HUDEP-2 (cell line): ENCODE measurements at regions not wholly inside any gene's neighbourhood (a gene's known extent, or its start where the extent isn't known, plus 50 kb on each side); places are given as distances from the start of the nearest gene placed in this dataset.

Source experiments
- DNase-seq, 76 experiments: peaks; one replicate each; lab custom pipeline; 2025; ENCODE audit not compliant: unreplicated experiment in 76 of 76; lab: John Stamatoyannopoulos, UW

DNA sequence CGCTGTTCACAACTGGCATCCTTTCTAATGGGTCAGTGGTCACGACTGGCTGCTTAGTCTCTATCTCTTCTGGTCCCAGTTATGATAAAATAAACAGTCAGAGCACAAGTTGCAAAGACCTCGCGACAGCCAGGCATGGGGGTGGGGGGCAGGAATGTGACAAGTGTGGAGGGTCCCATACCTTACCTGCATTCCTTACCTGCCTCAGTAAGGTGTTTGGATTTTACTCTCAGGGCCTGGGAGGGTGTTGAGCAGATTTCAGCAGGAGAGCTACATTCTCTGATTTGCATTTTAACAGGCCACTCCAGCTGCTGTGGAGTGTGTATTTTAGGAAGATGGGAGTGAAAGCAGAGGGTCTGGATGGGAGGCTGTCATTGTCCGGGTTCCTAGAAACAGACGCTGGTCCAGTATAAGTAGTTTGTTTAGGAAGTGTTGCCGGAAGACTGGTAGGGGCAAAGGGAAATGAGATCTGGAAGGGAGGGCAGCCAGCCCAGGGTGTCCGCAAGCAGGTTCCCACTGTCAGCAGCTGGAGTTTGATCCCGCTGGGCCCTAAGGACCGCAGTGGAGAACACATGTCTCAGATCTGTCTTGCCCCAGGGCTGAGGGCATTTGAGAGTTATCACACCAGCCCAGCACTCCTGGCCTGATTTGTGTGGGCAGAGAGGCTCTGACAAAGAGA lies 920.0 kb downstream of the UQCRFS1 start:
- peak in 23 of 76 experiments; percentile 21 to 66 (median 40) for DNase-seq

DNA sequence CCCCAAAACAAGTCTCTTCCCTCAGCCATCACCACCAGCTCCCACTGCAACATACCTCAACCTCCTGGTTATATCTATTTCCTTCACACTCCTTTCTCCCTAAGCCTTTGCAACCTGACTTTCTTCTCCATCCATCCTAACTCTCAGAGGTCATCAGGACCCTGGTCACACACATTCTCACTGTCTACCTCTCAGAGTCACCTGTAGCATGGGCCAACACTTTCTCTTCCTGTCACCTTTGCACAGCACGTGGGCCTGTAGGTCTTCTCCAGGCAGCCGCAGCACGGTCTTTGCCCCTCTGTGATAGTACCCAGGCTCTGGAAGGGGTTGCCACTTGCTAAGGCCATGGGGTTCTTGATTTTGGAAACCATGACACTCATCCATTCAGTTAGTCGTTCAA lies 921.1 kb downstream of the UQCRFS1 start:
- no peak for DNase-seq

DNA sequence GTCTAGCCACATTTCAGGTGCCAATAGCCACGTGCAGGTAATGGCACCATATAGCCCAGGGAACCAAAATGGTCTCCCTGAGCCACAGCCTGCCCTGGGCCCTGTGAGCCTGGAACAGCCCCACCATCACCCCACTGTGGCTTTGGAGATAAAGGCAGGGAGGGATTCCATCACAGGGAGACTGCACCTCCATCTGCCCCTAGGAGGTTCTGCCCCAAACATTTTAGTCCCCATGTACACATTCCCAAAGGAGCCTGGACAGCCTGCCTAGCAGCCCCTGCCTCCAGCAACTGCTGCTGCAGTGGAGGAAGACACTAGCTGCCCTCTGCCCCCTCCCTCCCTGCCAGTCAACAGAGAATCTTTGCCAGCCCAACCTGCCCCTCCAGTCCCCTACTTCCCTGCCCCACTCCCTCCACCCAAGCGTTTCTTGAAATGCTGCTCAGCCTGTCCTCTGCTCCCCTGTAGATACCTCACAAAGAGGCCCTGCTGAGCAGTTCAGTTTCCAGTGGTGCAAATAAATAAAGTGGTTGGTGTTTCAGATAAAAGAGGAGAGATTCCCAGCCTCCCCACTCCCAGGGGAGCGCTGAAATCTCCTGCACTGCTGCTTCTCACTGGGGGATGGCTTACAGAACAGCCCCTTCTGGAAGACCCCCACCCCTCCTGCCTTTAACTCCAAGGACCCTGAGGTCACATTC lies 921.8 kb downstream of the UQCRFS1 start:
- no peak for DNase-seq

DNA sequence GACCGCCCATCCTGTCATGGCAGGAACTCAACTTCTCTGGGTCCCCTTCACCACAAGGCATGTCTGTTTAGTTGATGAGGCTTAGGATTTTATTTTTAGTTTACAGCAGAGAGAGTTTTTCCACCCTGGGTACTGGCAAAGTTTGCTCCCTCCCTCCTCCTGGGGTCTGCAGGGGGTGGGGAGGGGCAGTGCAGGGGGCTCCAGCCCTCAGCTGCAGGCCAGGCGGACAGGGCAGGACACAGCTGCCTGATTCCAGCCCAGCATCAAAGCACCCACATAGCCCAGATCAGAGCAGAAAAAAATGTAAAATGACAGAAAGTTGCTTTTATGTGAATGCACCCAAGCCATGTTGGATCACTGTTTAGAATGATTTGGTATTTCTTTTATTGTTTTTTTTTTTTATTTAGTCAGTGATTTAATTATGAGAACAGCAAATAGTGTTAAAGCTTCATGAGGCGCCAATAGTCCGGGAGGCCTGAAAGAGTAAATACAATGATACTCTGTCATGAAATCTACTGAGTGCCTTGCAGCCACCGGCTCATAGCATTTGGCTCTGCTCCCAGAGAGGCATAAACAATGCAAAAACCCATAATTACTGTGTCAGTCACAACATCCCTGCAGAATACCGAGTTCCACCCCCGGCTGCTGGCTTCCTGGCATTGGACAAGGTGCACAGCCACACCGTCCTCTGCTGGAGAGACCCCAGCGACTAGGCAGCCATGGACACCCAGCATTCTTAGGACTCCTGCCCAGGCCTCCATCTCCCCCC lies 923.5 kb downstream of the UQCRFS1 start:
- no peak for DNase-seq

DNA sequence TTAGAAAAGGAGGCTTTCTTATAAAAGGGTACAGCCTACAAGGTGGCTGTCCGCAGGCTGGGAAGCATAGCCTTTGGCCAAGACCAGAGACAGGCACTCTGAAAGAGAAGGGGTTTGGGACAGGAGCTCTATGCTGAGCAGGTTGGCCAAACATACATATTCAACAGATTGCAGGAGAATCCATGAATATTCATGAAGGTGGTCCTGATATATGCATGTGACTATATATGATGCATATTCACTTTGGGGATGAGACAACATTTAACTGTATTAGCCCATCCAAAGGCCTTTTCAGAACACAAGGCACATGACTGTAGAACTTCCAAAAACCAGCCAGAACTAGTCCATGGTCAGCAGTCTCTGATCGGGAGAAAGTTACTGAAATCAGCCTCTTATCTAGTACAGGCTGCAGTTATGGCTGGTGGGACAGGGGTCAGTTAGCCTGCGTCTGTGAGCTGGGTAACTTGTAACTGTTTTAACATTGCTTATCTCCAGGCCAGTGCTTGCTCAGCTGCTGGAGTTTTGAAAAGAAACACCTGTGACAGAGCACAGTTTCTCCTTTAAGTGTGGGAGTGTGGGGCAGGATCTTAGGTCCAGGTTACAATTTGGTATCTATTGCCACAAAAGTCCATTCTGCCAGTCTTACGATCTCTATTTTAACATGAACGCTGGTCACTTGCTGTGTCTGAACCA lies 924.2 kb downstream of the UQCRFS1 start:
- DNase-seq, result no peak

DNA sequence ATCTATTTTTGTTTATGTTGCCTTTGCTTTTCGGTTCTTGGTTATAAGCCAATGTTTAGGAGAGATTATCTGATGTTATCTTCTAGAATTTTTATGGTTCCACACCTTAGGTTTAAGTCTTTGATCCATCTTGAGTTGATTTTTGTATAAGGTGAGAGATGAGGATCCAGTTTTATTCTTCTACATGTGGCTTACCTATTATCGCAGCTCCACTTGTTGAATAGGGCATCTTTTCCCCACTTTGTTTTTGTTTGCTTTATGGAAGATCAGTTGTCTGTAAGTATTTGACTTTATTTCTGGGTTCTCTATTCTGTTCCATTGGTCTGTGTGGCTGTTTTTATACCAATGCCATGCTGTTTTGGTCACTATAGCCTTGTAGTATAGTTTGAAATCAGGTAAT lies 927.0 kb downstream of the UQCRFS1 start:
- DNase-seq, result no peak

DNA sequence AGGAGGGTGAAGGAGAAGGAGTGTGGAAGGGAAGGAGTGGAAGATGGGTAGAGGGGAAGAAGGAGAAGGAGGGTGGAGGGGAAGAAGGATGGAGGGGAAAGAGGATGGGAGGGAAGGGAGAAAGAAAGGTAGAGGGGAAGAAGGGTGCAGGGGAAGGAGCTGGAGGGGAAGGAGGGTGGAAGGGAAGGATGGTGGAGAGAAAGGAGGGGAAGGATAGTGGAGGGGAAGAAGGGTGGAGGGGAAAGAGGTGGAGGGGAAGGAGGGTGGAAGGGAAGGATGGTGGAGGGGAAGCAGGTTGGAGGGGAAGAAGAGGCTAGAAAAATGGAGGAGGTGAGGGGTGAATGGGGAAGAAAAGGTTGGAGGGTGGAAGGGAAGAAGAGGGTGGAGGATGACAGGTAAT lies 927.9 kb downstream of the UQCRFS1 start:
- DNase-seq, result no peak

DNA sequence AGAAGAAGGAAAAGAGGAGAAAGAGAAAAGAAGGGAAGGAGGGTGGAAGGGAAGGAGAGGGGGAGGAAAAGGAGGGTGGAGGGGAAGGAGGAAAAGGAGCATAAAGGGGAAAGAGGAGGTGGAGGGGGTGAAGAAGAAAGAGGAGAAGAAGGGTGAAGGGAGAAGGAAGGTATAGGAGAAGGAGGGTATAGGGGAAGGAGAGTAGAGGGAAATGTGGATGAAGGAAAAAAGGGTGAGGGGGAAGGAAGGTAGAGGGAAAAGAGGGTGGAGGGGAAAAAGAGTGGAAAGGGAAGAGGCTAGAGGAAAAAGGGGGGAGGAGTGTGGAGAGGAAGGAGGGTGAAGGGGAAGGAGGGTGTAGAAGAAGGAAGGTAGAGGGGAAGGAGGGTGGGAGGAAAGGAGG lies 928.6 kb downstream of the UQCRFS1 start:
- DNase-seq, result no peak

DNA sequence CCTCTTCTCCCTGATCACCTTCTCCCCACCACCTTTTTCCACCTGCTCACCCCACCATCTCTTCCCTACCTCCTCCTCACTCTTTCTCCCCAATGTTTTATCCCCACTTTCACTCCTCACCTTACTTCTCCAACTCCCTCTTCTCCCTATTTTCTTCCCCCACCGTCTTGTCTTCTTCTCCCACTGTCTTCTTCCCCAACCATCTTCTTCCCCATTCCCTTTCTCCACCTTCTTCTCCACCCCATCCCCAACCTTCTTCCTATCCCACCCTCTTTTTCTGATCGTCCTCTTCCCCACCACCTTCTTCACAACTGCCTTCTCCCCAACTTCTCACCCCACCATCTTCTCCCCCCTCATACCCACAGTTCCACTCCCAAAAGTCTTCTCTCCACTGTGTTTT lies 929.4 kb downstream of the UQCRFS1 start:
- DNase-seq, result no peak

DNA sequence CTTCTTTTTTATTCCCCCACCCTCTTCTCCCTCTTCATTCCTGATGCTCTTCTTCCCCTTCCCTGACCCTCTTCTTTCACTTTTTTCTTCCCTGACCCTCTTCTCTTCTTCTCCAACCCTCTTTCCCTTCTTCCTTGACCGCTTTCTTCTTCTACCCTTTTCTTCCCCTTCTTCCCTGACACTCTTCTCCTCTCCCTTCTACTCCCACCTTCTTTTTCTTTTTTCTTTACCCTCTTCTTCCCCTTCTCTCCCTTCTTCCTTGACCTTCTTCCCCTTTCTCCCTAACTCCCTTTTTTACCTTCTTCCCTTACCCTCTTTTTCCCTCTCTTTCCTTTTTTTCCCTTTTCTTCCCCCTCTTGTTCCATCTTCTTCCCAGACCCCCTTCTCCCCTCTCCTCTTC lies 931.3 kb downstream of the UQCRFS1 start:
- no peak for DNase-seq

DNA sequence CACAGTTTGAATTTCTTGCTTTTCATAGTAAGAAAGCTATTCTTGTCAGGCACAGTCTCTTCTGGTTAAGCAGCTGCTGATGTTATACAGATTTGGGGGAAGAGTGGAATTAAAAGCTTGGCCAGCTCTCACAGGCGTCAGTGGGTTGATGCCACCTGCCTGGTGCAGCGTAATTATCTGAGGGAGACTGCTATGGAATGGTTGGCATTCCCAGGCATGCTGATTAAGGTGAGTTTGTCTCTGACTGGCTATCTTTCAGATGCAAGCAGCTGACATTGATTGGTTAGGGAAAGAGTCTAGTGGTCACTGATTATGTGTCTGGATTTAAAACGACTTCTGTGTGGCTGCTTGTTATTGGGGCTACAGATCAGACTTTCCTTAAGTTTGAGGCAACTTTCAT lies 948.4 kb downstream of the UQCRFS1 start:
- DNase-seq, result no peak

DNA sequence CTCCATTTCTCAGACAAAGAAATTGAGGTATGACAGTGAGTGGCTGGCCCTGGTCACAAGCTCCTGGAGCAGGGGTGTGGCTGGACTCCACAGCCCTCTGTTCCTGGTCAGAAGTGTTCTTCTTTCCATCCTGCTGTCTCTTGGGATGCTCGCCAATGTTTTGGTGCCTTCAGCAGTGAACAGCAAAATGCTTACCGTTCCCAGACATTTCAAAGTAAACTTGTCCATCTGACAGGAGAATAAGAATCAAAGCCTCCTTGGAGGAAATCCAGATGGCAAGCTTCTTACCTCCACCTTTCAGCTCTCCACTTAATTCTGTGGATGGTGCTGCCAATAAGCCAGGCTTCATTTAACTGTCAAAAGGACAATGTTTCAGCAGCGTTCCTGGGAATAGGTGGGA lies 954.1 kb downstream of the UQCRFS1 start:
- DNase-seq, result no peak

DNA sequence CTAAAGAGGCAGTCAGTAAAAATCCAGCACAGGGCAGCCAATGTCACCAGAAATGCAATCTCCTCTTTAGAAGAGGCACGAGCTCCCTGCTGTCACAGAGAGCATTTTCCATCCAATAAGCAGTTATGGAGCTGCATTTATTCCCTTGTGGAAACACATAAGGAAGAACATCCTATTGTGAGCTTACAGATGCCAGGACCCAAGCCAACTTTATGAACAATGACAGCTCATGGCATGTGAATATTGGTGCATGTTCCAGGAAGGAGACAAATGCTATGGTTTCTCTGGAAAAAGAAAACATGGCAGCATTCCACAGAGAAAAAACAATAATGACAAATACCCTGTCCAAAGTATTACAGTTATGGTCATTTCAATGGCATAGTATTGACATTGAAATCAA lies 955.6 kb downstream of the UQCRFS1 start:
- no peak for DNase-seq

DNA sequence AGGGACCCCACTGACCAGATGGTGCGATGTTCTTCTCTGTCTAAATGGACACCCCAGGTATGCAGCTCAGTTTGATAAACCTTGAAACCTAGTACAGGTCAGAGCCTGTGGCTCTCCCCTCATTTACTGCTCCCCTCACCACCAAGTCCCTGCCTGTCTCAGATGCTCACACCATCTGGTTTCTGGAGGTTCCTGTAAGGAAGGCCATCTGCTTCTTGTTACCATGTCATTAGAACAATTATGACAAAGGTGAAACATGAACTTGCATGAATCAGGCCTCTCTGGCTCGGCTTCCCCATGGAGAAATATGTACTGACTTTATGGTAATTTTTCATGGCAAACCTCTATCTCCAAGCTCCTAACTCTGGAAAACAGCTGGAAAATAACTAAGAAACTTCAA lies 965.7 kb downstream of the UQCRFS1 start:
- no peak for DNase-seq

DNA sequence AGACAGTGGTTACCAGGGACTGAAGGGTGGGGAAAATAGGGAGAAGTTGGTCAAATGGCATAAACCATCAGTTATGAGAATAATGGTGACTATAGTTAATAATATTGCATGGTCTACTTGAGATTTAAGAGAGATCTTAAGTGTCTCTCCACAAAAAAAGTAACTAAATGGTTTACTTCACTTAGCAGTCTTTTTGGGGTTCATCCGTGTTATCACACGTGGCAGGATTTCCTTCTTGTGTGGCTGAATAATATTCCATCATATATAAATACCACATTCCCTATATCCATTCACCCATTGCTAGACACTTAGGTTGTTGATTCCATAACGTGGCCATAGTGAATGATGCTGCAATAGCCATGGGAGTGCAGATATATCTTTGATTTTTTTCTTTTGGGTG lies 967.0 kb downstream of the UQCRFS1 start:
- DNase-seq, result no peak

DNA sequence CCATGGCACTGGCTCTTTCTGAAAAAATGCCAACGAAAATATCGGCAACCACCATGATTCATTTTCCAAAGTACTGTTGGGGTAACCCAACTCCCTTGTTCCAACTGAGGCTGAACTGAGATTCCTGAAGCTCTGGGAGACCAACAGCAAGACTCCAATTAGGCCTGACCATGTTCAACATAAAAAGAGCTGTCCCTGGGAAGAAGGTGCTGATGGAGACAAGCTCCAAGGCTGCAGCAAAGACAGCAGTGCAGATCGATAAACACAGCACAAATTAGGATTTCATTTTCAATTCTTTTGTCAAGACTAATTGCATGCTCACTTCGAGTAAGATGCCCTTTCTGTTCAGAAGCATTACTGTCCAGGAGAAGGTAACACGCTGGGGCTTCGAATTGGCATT lies 968.0 kb downstream of the UQCRFS1 start:
- no peak for DNase-seq

DNA sequence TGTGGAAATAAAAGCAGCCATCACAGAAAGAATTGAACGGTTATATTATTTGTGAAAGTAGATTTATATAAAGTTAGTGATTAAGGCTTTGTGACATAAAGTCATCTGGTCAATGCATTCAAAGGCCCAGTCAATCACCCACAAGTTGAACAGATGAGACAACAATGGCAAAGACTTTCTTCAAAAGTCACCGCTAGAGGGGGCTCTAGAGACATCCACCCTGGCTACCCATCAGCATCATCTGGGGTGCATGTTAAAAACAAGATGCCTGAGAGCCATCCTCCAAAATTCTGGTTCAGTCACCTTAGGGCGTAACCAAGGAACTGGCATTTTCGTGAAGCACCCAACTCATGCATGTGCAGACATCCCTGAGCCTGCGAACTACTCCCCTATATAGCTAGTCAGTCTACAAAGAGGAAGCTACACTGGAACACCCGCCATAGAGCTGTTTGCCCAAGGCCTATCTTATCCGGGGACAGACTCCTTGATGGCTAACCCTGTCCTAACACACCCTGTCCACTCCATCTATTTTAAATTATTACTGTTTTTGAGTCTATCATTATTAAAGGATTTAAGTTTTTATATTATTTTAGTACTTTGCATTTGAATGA lies 970.5 kb downstream of the UQCRFS1 start:
- DNase-seq, result peak in 20 of 76 experiments; percentile 1 to 72 (median 23)

DNA sequence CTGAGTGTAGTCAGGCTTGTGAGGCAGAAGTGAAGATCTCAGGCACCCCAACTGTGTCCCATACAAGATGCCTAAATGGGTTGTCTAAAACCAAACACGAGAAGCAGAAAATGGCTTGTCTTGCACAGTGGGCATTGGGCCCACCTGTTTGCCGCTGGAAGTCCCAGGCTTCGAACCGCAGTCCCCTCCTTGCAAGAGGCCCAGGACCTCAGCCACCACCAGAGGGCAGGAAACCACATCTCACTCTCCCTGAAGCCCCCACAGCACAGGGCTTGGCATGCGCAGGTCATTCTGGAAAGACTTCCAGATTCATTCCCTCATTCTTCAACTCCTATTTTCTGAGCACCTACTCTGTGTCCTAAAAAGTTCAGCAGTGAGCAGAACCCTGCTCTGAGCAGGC lies 973.7 kb downstream of the UQCRFS1 start:
- DNase-seq, result peak in 1 of 76 experiments; percentile 14

DNA sequence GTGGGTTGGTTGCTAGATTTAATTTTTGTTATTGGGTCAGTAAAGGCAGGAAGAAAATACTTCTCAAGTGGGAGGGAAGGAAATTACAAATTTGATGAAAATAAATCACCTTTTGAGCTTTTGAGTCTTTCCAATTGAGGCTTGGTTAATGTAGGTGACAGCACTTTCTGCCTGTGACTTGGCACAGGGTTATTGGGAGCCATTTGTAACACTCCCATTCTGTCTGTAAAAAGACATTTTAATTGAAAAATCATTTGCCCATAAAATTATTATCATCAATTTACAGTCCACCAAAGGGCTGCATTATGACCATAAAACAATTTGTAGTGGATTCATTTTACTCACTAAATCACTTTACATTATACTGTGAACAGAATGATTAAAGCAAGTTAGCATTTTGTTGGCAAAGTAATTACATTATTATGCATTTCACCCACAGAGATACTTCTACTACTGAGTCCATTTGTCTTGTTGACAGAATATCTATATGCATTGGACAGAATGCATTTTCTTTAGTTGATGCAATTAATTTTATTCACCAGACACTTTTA lies 974.6 kb downstream of the UQCRFS1 start:
- no peak for DNase-seq

DNA sequence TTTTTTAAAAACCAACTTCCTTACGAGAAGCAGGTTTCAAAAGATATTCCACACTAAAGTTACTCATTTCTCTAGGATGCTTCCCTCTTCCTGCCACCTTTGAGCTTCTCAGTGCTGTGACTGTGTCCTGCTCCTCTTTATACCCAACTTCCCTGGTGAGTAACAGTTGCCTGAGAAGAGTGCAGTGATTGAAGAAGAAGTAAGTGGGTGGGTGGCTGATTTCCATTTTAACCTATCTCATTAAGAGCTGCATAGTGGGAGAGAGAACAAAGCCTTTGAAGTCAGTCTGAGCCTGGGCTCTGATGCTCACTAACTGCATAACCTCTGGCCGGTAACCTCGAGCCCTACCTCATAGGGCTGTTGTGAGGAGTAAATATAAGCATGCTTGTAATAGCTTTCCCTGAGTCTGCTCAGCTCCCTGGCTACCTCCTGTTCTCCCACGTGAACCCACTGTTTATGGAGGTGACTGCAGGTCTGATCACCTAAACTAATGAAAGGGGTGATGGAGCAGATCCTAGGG lies 977.3 kb downstream of the UQCRFS1 start:
- DNase-seq, result no peak
